HepG2 (cell line): ENCODE measurements at regions not wholly inside any gene's neighbourhood (a gene's known extent, or its start where the extent isn't known, plus 50 kb on each side); places are given as distances from the start of the nearest gene placed in this dataset.

Experiments
- ATAC-seq: fragments of 200-7000 bp; cut with Tn5 transposase; 3 replicates; pipeline ENCODE4 v1.9.1; 2020; ENCODE audit warnings: mild to moderate bottlenecking, moderate library complexity
- BruUV-seq: library from RNA; stranded (reverse); fragments of 400-500 nt; replicated peaks from 2 replicates; lab custom pipeline; 2021; lab: Mats Ljungman, UMichigan
- CTCF ChIA-PET: fragments of 300-600 bp; formaldehyde crosslinking; extraction: SDS; loops from one replicate; lab custom pipeline; 2021; ENCODE audit warnings: low total read pairs, inconsistent platforms, low intra/inter-chr PET ratio; lab: Yijun Ruan, JAX
- POLR2A ChIA-PET: fragments of 350-600 bp; sonication (Branson Sonifier 250); formaldehyde crosslinking; loops from one replicate; lab custom pipeline; 2020; ENCODE audit warnings: antibody characterized with exemption, inconsistent platforms; lab: Yijun Ruan, JAX
- DNase-seq: peaks from one replicate; pipeline ENCODE4 v3.0.0-alpha.2; 2015; ENCODE audit warnings: low spot score
- FAIRE-seq: peaks from 3 replicates; lab custom pipeline; 2011; peaks lifted over from hg19 to GRCh38; lab: Jason Lieb, UNC
- H2AFZ ChIP-seq: one replicate; pipeline ENCODE4 v1.6.1; 2011; ENCODE audit warnings: low read length, inconsistent platforms
- H3K27ac ChIP-seq: fragments of 300-600 bp; 3 replicates; pipeline ENCODE4 v1.8.0; 2011; ENCODE audit warnings: mixed run types, mild to moderate bottlenecking, mixed read lengths, low read length, inconsistent platforms; ENCODE audit not compliant: insufficient read depth; ENCODE audit errors: extremely low read length
- H3K27me3 ChIP-seq, 2 experiments: fragments of 200-600 bp in 1 of 2; 2 replicates in 1 of 2; 3 replicates in 1 of 2; pipeline versions ENCODE4 v1.6.0 to v1.8.0; 2011; ENCODE audit warnings: low read length in 2 of 2, mild to moderate bottlenecking in 2 of 2, moderate library complexity in 2 of 2, inconsistent platforms in 1 of 2; ENCODE audit not compliant: insufficient read depth in 2 of 2, control insufficient read depth in 1 of 2
- H3K36me3 ChIP-seq, 2 experiments: fragments of 200-600 bp in 1 of 2; replicated peaks in 1 of 2; 2 replicates in 1 of 2; 3 replicates in 1 of 2; pipeline versions ENCODE4 v1.5.1 to v1.8.0; 2011; ENCODE audit warnings: low read length in 2 of 2, inconsistent platforms in 1 of 2; ENCODE audit not compliant: insufficient read depth in 2 of 2, control insufficient read depth in 1 of 2
- H3K4me1 ChIP-seq: 2 replicates; pipeline ENCODE4 v1.5.1; 2012; ENCODE audit warnings: low read length, inconsistent platforms; ENCODE audit not compliant: insufficient read depth
- H3K4me2 ChIP-seq: 2 replicates; pipeline ENCODE4 v1.6.0; 2011; ENCODE audit warnings: low read depth, low read length, inconsistent platforms
- H3K4me3 ChIP-seq, 3 experiments: fragments of 200-600 bp in 1 of 3; sonication (generic), shearing (Covaris generic) in 1 of 3; replicated peaks in 1 of 3; 2 replicates each; pipeline ENCODE4 v1.5.1; 2011 to 2016; ENCODE audit warnings: low read length in 3 of 3, inconsistent platforms in 2 of 3, low read depth in 2 of 3, mild to moderate bottlenecking in 2 of 3, control low read depth in 1 of 3, mixed read lengths in 1 of 3; ENCODE audit not compliant: insufficient read depth in 1 of 3
- H3K79me2 ChIP-seq: one replicate; pipeline ENCODE4 v1.6.1; 2011; ENCODE audit warnings: low read length, inconsistent platforms; ENCODE audit not compliant: insufficient read depth
- H3K9ac ChIP-seq: 2 replicates; pipeline ENCODE4 v1.6.0; 2011; ENCODE audit warnings: mild to moderate bottlenecking, low read depth, low read length, inconsistent platforms; ENCODE audit not compliant: insufficient read depth
- H3K9me3 ChIP-seq: 2 replicates; pipeline ENCODE4 v1.5.1; 2012; ENCODE audit warnings: mild to moderate bottlenecking, low read length
- H4K20me1 ChIP-seq: 2 replicates; pipeline ENCODE4 v1.6.0; 2011; ENCODE audit warnings: inconsistent platforms, mild to moderate bottlenecking, low read length, moderate library complexity; ENCODE audit not compliant: insufficient read depth
- CERS6 ChIP-seq: sonication (generic); formaldehyde crosslinking; IDR thresholded peaks from 2 replicates; pipeline ENCODE4 v1.5.0; 2020; ENCODE audit warnings: missing genetic modification reagents
- HMGA1 ChIP-seq: sonication (generic); formaldehyde crosslinking; conservative IDR thresholded peaks from 2 replicates; pipeline ENCODE4 v1.4.0; 2020; ENCODE audit warnings: missing genetic modification reagents
- JDP2 ChIP-seq: sonication (generic); formaldehyde crosslinking; IDR thresholded peaks from 2 replicates; pipeline ENCODE4 v1.8.1; 2022; ENCODE audit warnings: missing genetic modification reagents, borderline replicate concordance
- RERE ChIP-seq: IDR thresholded peaks from 2 replicates; pipeline ENCODE4 v1.6.1; 2016; ENCODE audit warnings: low read depth, missing genetic modification reagents, missing compliant biosample characterization
- SALL2 ChIP-seq: sonication (generic); formaldehyde crosslinking; IDR thresholded peaks from 2 replicates; pipeline ENCODE4 v1.8.1; 2023; ENCODE audit warnings: mild to moderate bottlenecking, missing genetic modification reagents, inconsistent platforms
- SYNCRIP ChIP-seq: fragments of 200-400 bp; formaldehyde crosslinking; IDR thresholded peaks from 2 replicates; pipeline ENCODE4 v1.6.1; 2018; ENCODE audit warnings: mild to moderate bottlenecking, low read depth, low read length; ENCODE audit not compliant: insufficient read depth
- ZNF143 ChIP-seq: sonication (generic); formaldehyde crosslinking; IDR thresholded peaks from 2 replicates; pipeline ENCODE4 v1.4.0; 2020; ENCODE audit warnings: missing genetic modification reagents
- ZNF224 ChIP-seq: sonication (generic); formaldehyde crosslinking; IDR thresholded peaks from 2 replicates; pipeline ENCODE4 v1.5.0; 2020; ENCODE audit warnings: mild to moderate bottlenecking, missing genetic modification reagents
- ZNF234 ChIP-seq: sonication (generic); formaldehyde crosslinking; conservative IDR thresholded peaks from 2 replicates; pipeline ENCODE4 v1.5.1; 2020; ENCODE audit warnings: mild to moderate bottlenecking, missing genetic modification reagents
- ZNF512 ChIP-seq: sonication (generic); formaldehyde crosslinking; IDR thresholded peaks from 2 replicates; pipeline ENCODE4 v1.4.0; 2020; ENCODE audit warnings: mild to moderate bottlenecking, missing genetic modification reagents
- ZNF670 ChIP-seq: sonication (generic); formaldehyde crosslinking; IDR thresholded peaks from 2 replicates; pipeline ENCODE4 v1.8.0; 2022; ENCODE audit warnings: mild to moderate bottlenecking, missing genetic modification reagents, borderline replicate concordance
- ZSCAN25 ChIP-seq: sonication (generic); formaldehyde crosslinking; IDR thresholded peaks from 2 replicates; pipeline ENCODE4 v1.8.0; 2022; ENCODE audit warnings: mild to moderate bottlenecking, missing genetic modification reagents
- WGBS: methylation state at CpG from one replicate; pipeline ENCODE4 v1.1.6; 2017; ENCODE audit warnings: low lambda C conversion rate; 5-methylcytosine and 5-hydroxymethylcytosine counted together
- in situ Hi-C: cut with HindIII; loops from 2 replicates; pipeline ENCODE4 v1.10.0; 2017; ENCODE audit warnings: low pct_unique_long_range_greater_than_20kb; ENCODE audit not compliant: extremely low pct_ligation_motif_present
- intact Hi-C: fragments of 100-400 bp; cut with micrococcal nuclease; formaldehyde crosslinking; loops from one replicate; pipeline ENCODE4 v1.10.0; 2022; ENCODE audit not compliant: unreplicated experiment
- TF ChIP-seq, protein P1 (sequence below): sonication (generic); formaldehyde crosslinking; IDR thresholded peaks from 2 replicates; pipeline ENCODE4 v1.4.0; 2020; ENCODE audit warnings: missing genetic modification reagents, borderline replicate concordance

DNA sequence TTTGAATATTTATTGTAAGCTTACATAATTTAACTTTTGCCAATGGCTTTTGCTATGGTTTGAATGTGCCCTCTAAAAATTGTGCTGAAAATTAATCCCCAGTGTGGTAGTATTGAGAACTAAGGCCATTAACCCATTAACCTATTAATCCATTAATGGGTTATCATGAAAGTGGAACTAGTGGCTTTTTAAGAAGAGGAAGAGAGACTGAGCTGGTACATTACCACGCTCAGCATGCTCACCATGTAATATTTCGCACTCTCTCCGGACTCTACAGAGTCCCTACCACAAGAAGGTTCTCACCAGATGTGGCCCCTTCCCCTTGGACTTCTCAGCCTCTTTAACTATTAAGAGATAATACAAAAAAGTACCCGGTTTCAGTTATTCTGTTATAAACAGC, 164.4 kb upstream of the ZRANB2 start:
- CTCF ChIA-PET: no interaction called here
- Histone ChIP-seq H4K20me1 (no peaks in the 10 kb centered on the region), H3K9ac (no peak overlapping the region), H3K79me2 (no peaks in the 10 kb centered on the region), H3K9me3 (peaks cover 70% of the 10 kb centered on the region), H3K4me1 (no peaks in the 10 kb centered on the region), H3K27me3 (no peaks in the 10 kb centered on the region), H3K4me2 (no peak overlapping the region), H2AFZ (no peak overlapping the region), H3K4me3 (no peak overlapping the region), H3K36me3 (no peaks in the 10 kb centered on the region), H3K27ac (no peak overlapping the region)
- ATAC-seq (no peak), DNase-seq (no peak), FAIRE-seq (no peak)
- intact Hi-C loops (no loop called here), in situ Hi-C loops (no loop called here)
- 4% methylated on average over 4 of the region's 4 CpGs for WGBS
- POLR2A ChIA-PET: no interaction called here
- BruUV-seq: no TSS peak
- no peak for TF ChIP-seq SYNCRIP
- TF ChIP-seq JDP2 (CRISPR knock-in tag): no peak
- TF ChIP-seq, protein P1, sequence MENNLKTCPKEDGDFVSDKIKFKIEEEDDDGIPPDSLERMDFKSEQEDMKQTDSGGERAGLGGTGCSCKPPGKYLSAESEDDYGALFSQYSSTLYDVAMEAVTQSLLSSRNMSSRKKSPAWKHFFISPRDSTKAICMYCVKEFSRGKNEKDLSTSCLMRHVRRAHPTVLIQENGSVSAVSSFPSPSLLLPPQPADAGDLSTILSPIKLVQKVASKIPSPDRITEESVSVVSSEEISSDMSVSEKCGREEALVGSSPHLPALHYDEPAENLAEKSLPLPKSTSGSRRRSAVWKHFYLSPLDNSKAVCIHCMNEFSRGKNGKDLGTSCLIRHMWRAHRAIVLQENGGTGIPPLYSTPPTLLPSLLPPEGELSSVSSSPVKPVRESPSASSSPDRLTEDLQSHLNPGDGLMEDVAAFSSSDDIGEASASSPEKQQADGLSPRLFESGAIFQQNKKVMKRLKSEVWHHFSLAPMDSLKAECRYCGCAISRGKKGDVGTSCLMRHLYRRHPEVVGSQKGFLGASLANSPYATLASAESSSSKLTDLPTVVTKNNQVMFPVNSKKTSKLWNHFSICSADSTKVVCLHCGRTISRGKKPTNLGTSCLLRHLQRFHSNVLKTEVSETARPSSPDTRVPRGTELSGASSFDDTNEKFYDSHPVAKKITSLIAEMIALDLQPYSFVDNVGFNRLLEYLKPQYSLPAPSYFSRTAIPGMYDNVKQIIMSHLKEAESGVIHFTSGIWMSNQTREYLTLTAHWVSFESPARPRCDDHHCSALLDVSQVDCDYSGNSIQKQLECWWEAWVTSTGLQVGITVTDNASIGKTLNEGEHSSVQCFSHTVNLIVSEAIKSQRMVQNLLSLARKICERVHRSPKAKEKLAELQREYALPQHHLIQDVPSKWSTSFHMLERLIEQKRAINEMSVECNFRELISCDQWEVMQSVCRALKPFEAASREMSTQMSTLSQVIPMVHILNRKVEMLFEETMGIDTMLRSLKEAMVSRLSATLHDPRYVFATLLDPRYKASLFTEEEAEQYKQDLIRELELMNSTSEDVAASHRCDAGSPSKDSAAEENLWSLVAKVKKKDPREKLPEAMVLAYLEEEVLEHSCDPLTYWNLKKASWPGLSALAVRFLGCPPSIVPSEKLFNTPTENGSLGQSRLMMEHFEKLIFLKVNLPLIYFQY (CRISPR knock-in tag): no peak
- no peak for TF ChIP-seq SALL2
- TF ChIP-seq ZNF224 (CRISPR knock-in tag): no peak
- TF ChIP-seq CERS6 (CRISPR knock-in tag): no peak
- no peak for TF ChIP-seq ZNF143
- TF ChIP-seq ZSCAN25: no peak
- TF ChIP-seq ZNF234 (CRISPR knock-in tag): no peak
- no peak for TF ChIP-seq ZNF670 (CRISPR knock-in tag)
- TF ChIP-seq HMGA1 (CRISPR knock-in tag): no peak
- no peak for TF ChIP-seq ZNF512
- TF ChIP-seq RERE (CRISPR knock-in tag): no peak
